ENCODE measurements at regions not wholly inside any gene's neighbourhood (a gene's known extent, or its start where the extent isn't known, plus 50 kb on each side); places are given as distances from the start of the nearest gene placed in this dataset.

DNA sequence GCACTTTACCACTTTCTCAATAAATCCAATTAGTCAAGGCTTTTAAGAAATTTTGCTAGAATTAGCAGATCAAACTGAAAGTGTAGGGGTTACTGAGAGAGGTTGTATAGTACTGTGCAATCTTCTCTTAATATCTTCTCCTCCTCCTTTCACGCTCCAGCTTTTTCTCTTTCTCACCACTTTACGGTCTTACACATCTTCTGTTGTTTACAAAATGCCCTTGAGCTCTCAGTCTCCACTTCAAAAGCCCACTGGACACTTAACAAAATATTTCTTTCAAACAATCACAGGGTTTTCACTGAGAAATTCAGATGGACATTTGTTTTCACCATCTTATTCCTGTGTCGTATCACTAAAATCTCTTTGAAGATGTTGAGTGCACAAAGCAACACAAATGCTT is 678.2 kb downstream of the ADGRL2 start:
- Histone ChIP-seq H3K4me1 (no peaks in the 10 kb centered on the region), H3K4me3 (no peak overlapping the region), H3K36me3 (no peaks in the 10 kb centered on the region), H3K9me3 (no peaks in the 10 kb centered on the region), H3K27me3 (no peaks in the 10 kb centered on the region), H3K27ac (no peak overlapping the region)
- no peak for DNase-seq (ENCODE audit: low spot score in 2 of 2)
- intact Hi-C loops (cut with DNase I; ENCODE audit: low total_unique reads): no loop called here
- TF ChIP-seq POLR2A (IDR thresholded peaks at IDR 0.05) (no peak), POLR2AphosphoS5 (IDR thresholded peaks at IDR 0.05) (no peak)
- TF ChIP-seq, protein P1, sequence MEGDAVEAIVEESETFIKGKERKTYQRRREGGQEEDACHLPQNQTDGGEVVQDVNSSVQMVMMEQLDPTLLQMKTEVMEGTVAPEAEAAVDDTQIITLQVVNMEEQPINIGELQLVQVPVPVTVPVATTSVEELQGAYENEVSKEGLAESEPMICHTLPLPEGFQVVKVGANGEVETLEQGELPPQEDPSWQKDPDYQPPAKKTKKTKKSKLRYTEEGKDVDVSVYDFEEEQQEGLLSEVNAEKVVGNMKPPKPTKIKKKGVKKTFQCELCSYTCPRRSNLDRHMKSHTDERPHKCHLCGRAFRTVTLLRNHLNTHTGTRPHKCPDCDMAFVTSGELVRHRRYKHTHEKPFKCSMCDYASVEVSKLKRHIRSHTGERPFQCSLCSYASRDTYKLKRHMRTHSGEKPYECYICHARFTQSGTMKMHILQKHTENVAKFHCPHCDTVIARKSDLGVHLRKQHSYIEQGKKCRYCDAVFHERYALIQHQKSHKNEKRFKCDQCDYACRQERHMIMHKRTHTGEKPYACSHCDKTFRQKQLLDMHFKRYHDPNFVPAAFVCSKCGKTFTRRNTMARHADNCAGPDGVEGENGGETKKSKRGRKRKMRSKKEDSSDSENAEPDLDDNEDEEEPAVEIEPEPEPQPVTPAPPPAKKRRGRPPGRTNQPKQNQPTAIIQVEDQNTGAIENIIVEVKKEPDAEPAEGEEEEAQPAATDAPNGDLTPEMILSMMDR (IDR thresholded peaks at IDR 0.05): no peak

- Histone ChIP-seq H3K27me3 (no peaks in the 10 kb centered on the region), H3K4me1 (no peaks in the 10 kb centered on the region), H3K36me3 (no peaks in the 10 kb centered on the region), H3K4me3 (no peak overlapping the region), H3K9me3 (no peaks in the 10 kb centered on the region), H3K27ac (no peak overlapping the region)
- intact Hi-C loops (cut with DNase I; ENCODE audit: low total_unique reads): no loop called here
- no peak for DNase-seq (ENCODE audit: low spot score in 2 of 2)
- TF ChIP-seq POLR2AphosphoS5 (IDR thresholded peaks at IDR 0.05): no peak
- no peak for TF ChIP-seq POLR2A (IDR thresholded peaks at IDR 0.05)
- TF ChIP-seq, protein P1 (IDR thresholded peaks at IDR 0.05): no peak
Measured at GRCh38 chr1:82472489-82473131, 671.9 kb downstream of the ADGRL2 start.

DNA sequence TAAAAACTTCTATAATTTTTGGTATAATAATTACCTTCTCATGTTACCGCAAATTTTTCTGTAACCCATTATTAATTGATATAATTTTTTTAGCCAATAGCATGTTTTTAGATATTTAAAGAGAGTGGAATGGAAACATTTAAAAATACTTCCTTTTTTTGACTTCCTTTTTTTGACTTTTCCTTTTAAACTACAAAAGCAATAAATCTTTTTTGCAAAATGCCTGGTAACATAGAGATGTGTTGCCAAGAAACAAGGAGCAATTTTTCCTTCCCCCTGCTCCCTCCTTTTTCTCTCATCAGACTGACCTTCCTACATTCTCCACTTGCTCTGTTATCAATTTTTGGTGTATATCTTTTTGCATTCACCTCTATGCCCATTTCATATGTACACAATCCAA is 666.2 kb downstream of the ADGRL2 start:
- DNase-seq (ENCODE audit: low spot score in 2 of 2): no peak
- H3K27me3 ChIP-seq: no peaks in the 10 kb centered on the region
- H3K36me3 ChIP-seq: no peaks in the 10 kb centered on the region
- H3K27ac ChIP-seq: no peak overlapping the region
- TF ChIP-seq, protein P1 (IDR thresholded peaks at IDR 0.05): no peak
- TF ChIP-seq POLR2AphosphoS5 (IDR thresholded peaks at IDR 0.05) (no peak), POLR2A (IDR thresholded peaks at IDR 0.05) (no peak)
- intact Hi-C loops (cut with DNase I; ENCODE audit: low total_unique reads): no loop called here
- H3K9me3 ChIP-seq: no peaks in the 10 kb centered on the region
- no peak overlapping the region for H3K4me3 ChIP-seq
- no peaks in the 10 kb centered on the region for H3K4me1 ChIP-seq

GRCh38 chr1:82466416-82466815 is 665.7 kb downstream of the ADGRL2 start:
- H3K4me3 ChIP-seq: no peak overlapping the region
- no peaks in the 10 kb centered on the region for H3K9me3 ChIP-seq
- H3K27ac ChIP-seq: no peak overlapping the region
- DNase-seq (ENCODE audit: low spot score in 2 of 2): no peak
- H3K36me3 ChIP-seq: no peaks in the 10 kb centered on the region
- H3K27me3 ChIP-seq: no peaks in the 10 kb centered on the region
- TF ChIP-seq, protein P1 (IDR thresholded peaks at IDR 0.05): no peak
- TF ChIP-seq POLR2AphosphoS5 (IDR thresholded peaks at IDR 0.05) (no peak), POLR2A (IDR thresholded peaks at IDR 0.05) (no peak)
- no peaks in the 10 kb centered on the region for H3K4me1 ChIP-seq
- intact Hi-C loops (cut with DNase I; ENCODE audit: low total_unique reads): no loop called here

DNA sequence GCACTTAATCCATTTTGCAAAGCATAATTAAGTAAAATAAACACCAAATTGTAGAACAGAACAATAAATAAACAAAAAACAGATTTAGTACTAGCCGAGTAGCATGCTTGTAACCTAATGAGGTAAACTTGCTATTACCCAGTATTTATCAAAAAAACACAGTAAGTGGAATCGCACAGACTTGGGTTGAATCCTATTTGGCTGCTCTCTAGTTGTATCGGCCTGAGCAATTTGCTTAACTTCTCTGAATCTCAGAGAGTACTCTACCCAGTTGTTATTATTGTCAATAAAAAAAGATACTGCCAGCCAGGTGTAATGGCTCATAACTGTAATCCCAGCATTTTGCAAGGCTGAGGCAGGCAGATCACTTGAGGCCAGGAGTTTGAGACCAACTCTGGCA is 664.3 kb downstream of the ADGRL2 start:
- DNase-seq (ENCODE audit: low spot score in 2 of 2): no peak
- Histone ChIP-seq H3K9me3 (no peaks in the 10 kb centered on the region), H3K36me3 (no peaks in the 10 kb centered on the region), H3K4me1 (no peaks in the 10 kb centered on the region), H3K27ac (peak overlapping the region in 1 of 2 donors; percentile 3), H3K27me3 (no peaks in the 10 kb centered on the region), H3K4me3 (no peak overlapping the region)
- no peak for TF ChIP-seq POLR2A (IDR thresholded peaks at IDR 0.05)
- no peak for TF ChIP-seq POLR2AphosphoS5 (IDR thresholded peaks at IDR 0.05)
- TF ChIP-seq, protein P1 (IDR thresholded peaks at IDR 0.05): no peak
- intact Hi-C loops (cut with DNase I; ENCODE audit: low total_unique reads): no loop called here
